ENCODE measurements at regions not wholly inside any gene's neighbourhood (a gene's known extent, or its start where the extent isn't known, plus 50 kb on each side); places are given as distances from the start of the nearest gene placed in this dataset.
"Not testable (repeated sequence)": the region's sequence is repeated elsewhere in the genome, so short reads cannot be mapped to it uniquely, and the experiment has no call there.

GRCh38 chr3:16077681-16078080, 96.8 kb upstream of the GALNT15 start:
- DNase-seq, result not testable (repeated sequence)

GRCh38 chr3:16079519-16079918, 95.0 kb upstream of the GALNT15 start:
- no peak for DNase-seq

DNA sequence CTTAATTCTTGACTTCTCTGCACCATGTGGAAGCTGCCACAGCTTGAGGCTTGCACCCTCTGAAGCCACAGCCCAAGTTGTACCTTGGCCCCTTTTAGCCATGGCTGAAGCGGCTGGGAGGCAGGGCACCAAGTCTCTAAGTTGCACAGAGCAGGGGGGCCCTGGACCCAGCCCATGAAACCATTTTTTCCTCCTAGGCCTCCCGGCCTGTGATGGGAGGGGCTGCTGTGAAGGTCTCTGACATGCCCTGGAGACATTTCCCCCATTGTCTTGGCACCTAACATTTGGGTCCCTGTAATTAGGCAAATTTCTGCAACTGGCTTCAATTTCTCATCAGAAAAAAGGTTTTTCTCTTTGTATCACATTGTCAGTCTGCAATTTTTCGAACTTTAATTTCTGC, 92.8 kb upstream of the GALNT15 start:
- DNase-seq, result no peak

DNA sequence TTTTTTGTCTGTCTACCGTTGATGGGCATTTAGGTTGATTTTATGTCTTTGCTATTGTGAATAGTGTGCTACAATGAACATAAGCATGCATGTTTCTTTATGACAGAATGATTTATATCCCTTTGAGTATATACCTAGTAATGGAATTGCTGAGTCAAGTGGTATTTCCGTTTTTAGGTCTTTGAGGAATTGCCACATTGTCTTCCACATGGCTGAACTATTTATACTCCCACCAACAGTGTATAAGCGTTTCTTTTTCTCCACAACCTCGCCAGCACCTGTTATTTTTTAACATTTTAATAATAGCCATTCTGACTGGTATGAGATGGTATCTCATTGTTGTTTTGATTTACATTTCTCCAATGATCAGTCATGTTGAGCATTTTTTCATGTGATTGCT, 89.6 kb upstream of the GALNT15 start:
- DNase-seq, result no peak

DNA sequence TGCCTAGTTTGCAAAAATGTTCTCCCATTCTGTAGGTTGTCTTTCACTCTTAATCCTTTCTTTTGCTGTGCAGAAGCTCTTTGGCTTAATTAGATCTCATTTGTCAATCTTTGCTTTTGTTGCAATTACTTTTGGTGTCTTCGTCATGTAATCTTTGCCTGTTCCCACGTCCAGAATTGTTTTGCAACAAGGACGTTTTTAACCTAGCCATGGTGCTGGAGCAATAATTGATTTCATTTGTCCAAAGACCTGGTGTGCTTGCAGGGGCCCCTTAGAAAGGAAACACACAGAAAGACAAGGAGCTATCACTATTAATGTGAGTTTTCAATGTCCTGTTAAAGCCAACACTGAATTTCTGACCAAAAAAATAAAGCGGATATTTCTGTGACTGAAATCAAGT, 89.1 kb upstream of the GALNT15 start:
- DNase-seq, result no peak

DNA sequence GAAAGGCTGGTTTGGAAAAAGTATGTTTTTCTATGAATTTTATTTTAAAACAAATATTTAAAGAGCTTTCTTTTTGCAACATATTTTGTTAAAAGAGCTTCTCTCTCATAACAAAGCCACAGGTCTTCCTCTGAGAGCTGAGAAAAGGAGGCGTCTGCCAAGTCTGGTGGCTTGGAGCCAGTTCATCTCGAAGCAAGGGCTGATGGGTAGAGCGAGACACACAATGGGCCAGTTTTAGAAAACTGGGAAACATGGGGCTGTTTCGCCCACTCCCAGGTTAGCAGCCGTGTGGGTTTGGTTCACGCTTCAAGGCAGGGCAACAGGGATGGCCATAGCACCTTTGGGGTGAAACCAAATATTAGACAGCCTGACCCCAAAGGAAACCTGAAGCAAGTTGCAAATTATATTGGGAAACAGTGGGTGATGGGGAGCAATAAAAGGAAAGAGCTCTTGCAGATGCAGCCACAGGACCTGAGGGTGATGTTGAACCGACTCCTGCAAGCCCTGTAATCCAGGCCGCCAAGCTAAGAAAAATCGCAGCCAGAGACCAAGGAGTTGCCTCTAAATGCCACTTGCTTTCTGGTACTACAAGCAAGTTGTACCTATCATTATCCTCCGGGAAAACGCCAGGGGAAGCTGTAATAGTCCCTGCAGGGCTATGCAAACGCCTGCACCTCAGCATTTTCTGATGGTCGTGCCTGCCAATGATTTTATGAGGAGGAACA, 88.4 kb upstream of the GALNT15 start:
- no peak for DNase-seq

DNA sequence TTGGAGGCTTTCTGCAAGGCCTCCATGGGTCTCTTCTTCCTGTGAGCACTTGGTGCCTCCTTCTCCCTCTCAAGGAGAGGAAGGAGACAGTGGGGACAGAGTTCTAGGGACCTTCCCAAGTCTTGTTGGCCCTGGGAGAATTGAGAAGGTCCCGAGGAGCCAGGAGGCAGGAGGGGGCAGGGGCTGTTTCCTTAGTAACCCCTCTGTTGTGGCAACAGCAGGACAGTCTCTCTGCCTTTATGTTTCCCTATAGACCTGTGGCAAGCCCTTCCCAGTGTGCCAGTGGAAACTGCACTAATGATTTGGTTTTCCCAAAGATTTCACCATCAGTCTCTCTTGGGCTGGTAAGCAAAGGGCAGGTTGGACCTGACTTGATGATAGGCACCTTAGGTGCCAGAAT, 87.8 kb upstream of the GALNT15 start:
- no peak for DNase-seq

GRCh38 chr3:16088496-16088895, 86.0 kb upstream of the GALNT15 start:
- no peak for DNase-seq

GRCh38 chr3:16089521-16089920, 85.0 kb upstream of the GALNT15 start:
- DNase-seq, result no peak

GRCh38 chr3:16090024-16090423, 84.5 kb upstream of the GALNT15 start:
- DNase-seq, result no peak

DNA sequence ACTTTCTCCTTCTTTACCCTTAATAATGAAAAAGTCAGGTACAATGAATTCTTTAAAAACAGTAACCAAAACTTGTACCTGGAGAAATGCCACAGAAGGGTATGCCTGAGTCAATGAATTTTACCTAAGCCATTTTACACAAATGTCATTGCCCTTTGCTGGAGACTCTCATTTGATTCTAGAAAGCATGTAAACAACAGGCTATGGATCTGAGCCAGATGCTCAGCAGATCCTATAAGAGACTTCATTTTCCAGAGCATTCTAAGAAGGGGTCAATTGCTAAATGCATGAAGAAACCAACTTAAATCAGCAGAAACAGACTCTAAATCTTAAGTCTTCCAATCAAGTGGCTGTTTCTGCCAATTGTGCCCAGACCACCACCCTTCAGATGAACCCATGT, 83.8 kb upstream of the GALNT15 start:
- DNase-seq, result no peak

- no peak for DNase-seq
Measured at GRCh38 chr3:16092923-16093322, 81.6 kb upstream of the GALNT15 start.

- DNase-seq, result no peak
Measured at GRCh38 chr3:16101295-16102186, 72.9 kb upstream of the GALNT15 start.

- no peak for DNase-seq
Measured at GRCh38 chr3:16102187-16102561, 72.3 kb upstream of the GALNT15 start.

DNA sequence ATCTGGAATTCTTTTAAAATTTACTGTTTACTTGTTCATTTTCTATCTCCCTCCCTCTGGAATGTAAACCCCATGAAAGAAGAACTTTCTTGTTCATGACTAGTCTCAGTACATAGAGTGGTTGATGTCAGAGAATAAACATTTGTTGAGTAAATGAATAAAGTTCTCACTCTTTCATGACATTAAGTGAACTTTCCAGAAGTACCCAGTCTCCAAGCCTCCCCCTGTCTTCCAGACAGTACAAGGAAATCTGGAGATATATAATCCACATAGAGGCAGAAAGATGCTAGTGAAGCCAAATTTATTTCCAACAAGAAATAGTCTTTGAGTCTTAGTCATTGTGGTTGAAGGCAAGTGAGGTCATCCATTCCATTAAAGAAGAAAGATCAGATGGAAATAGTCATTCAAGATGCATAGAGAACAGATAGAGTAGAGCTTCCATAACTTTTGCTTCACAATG, 71.5 kb upstream of the GALNT15 start:
- no peak for DNase-seq

DNA sequence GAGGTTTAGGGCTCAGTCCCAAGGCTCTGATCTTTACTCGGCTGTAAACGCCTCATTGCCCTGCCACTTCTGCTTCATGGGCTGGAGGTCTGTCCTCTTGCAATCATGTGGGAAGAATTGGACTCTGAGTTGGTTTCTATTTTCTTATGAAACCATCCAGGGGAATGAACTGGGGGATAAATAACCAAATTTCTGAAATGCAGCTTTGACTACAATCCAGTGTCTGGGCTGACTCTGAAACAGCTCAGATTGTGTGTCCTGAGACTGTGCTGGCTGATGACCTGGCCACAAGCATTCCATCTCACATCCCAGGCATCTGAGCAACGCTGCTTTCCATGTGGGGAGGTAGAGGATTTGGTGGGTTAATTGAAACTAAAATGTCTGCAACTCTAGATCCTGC, 71.0 kb upstream of the GALNT15 start:
- no peak for DNase-seq

DNA sequence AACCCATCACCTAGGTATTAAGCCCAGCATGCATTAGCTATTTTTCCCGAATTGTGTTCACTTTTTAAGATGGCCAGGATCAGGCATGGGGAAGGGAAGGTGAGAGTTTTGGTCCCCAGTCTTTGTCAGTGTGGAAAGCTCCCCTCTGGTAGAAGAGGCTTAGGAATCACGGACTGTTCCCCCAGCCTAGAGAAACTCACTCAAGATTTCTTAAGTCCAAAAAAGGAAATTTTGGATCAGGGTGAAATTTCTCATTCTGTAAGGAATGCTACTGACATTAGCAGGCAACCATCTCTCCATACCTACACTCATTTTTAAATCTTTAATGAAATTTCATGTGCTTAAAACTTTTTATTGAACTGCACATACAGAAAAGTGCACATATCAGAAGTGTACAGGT, 70.3 kb upstream of the GALNT15 start:
- DNase-seq, result no peak

DNA sequence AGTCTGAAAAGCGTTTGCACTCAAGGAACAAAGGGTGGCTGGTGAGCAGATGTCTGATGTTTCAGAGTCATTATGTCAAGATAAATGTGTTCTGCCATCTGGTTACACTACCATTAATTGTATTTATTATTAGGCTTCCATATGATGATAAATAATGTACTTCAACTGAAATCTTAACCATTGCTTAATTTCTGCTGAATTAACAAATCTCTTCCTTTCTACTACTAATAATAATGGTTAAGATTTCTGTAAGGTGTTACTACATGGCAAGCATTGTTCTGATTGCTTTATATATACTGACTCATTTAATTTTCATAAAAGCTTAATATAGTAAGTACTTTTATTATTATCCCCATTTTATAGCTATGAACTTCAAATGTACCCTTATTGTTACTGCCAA, 68.4 kb upstream of the GALNT15 start:
- DNase-seq, result no peak

- DNase-seq, result no peak
Measured at GRCh38 chr3:16108424-16108823, 66.1 kb upstream of the GALNT15 start.

GRCh38 chr3:16109929-16110328, 64.6 kb upstream of the GALNT15 start:
- no peak for DNase-seq

DNA sequence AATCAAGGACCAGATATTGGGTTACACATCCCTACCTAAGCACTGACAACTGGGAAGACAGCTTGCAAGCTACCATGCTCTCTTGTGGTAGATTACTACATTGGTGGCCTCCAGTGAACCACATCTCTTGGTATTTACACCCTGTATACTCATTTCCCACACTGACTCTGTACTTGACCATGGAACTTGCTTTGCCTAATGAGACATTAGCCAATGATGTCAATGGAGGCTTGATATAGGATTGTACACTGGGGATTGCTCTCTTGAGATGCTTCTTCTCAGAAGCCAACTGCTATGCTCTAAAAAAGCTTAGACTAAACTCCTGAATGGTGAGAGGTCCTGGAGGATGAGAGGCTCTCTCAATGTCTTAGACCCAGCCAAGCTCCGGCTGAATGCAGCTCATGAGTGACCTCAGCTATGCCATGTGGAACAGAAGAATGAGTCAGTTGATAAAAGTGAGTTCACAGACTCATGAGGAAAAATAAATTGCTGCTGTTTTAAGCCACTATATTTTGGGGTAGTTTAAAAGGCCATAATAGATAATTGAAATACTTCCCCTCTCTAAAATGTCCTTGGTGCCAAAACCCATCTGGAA, 61.5 kb upstream of the GALNT15 start:
- DNase-seq, result no peak

GRCh38 chr3:16113704-16114103, 60.8 kb upstream of the GALNT15 start:
- DNase-seq, result no peak

DNA sequence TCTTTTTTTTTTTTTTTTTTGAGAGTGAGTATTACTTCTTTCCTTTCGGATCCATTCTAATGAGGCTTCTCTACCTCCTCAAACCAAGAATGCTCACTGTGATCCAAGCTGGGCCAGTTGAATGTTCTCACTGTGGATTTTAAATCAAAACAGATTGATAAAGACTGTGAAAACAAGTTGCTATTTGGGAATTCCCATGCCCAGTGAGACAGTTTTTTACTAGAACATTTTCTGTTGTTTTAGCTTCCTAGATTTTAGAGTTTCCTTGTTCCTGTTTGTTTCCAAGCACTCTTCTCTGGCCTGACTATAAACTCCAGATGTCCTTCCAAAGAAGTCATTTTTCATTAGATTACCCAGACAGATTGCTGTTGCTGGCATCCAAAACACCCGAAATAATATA, 60.1 kb upstream of the GALNT15 start:
- DNase-seq, result no peak

DNA sequence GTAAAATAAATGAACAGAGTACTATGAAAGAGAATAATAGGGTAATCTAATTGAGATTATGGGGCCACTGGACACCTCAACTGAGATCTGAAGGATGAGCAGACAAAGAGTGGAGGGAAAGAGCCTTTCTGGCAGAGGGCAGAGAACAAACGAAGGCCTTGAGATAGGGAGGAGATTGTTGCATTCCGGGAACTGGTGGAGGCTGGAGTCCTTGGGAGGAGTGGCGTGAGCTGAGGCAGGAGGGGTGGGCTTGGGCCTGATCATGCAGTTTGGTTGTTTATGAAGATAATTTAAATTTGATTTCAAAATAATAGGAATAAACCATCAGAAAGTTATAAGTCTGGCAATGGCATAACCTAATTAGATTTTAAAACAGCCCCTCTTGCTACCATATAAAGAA, 59.5 kb upstream of the GALNT15 start:
- DNase-seq, result no peak

Measured in activated CD4-positive, alpha-beta T cell treated with anti-CD3 and anti-CD28 coated beads, Interleukin-2, amount 50 U/mL, for 4 hours (primary cell).